ENCODE measurements at regions not wholly inside any gene's neighbourhood (a gene's known extent, or its start where the extent isn't known, plus 50 kb on each side); places are given as distances from the start of the nearest gene placed in this dataset.
A peak's percentile ranks its signal among the peaks of the same experiment; 100 is the strongest.
"Not testable (repeated sequence)": the region's sequence is repeated elsewhere in the genome, so short reads cannot be mapped to it uniquely, and the experiment has no call there.

DNA sequence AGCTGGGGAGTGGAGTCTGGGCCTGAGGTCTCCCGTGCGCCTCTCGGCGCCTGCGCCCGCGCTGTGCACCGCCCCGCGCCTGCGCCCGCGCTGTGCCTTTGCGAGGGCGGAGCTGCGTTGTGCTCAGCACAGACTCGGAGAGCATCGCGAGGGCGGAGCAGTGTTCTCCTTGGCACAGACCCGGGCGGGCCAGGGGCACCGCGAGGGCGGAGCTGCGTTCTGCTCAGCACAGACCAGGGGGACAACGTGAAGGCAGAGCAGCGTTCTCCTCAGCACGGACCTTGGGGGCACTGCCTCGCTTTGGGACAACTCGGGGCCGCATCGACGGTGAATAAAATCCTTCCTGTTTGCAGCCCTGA, 2968.4 kb downstream of the RPIA start:
- TF ChIP-seq CTCF (IDR thresholded peaks at IDR 0.05), result not testable (repeated sequence)
- peak in 1 of 3 donors; percentile 43 for TF ChIP-seq POLR2AphosphoS5 (IDR thresholded peaks at IDR 0.05)
- peak; percentile 50 for TF ChIP-seq POLR2A (IDR thresholded peaks at IDR 0.05)

All from transverse colon (tissue), 4 donors.